CD4-positive, alpha-beta T cell treated with Interleukin-4 for 4 hours (primary cell): ENCODE measurements at regions not wholly inside any gene's neighbourhood (a gene's known extent, or its start where the extent isn't known, plus 50 kb on each side); places are given as distances from the start of the nearest gene placed in this dataset.

Experiments used
- DNase-seq: peaks from one replicate; pipeline ENCODE4 v3.0.0-alpha.2; 2020

DNA sequence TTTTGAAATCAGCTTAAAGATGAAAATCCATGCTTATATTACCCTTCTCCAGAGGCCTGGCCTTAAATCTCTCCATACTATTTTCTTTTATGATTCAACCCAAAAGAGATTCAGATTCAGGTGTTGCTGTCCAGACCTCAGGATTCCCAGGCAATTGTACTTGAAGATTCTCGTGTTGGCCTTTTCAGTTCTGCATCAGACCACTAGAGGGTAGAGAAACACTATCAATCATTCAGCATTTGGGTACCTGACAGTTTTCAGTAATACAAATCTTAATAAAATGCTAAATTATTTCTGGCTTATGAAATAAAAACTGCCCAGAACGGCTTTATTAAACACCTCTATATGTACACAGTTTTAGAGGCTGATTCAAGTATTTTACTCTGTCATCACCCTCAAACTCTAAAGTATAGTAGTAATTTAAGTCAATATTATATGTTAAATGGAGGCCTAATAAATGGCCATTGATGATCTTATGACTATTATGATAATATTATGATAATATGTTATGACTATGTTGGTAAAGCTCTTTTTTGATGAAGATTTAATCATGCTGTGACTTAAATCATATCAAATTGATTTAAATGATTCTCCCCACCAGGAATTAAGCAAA is 301.1 kb downstream of the DUSP6 start:
- peak; percentile 50 for DNase-seq

- DNase-seq = no peak
Measured at GRCh38 chr12:89047856-89048418, 304.4 kb downstream of the DUSP6 start.

DNA sequence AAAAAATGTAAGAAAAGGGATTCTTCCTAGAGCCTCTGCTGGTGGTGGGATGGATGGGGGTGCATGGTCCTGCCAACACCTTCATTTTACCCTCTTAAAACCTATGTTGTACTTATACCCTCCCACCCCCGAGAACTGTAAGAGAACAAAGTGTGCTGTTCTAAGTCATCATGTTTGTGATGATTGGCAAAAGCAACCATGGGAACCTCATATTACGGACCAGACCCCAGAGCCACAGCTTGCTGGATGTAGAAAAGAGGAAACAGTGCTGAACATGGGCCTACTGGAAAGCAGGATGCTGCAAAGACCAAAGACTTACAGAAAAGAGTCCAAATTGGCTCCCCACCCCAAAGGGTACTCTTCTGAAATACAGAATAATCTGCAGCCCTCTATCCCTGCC is 311.2 kb downstream of the DUSP6 start:
- DNase-seq = no peak

- DNase-seq = peak; percentile 84
Measured at GRCh38 chr12:89040146-89040964, 311.9 kb downstream of the DUSP6 start.

DNA sequence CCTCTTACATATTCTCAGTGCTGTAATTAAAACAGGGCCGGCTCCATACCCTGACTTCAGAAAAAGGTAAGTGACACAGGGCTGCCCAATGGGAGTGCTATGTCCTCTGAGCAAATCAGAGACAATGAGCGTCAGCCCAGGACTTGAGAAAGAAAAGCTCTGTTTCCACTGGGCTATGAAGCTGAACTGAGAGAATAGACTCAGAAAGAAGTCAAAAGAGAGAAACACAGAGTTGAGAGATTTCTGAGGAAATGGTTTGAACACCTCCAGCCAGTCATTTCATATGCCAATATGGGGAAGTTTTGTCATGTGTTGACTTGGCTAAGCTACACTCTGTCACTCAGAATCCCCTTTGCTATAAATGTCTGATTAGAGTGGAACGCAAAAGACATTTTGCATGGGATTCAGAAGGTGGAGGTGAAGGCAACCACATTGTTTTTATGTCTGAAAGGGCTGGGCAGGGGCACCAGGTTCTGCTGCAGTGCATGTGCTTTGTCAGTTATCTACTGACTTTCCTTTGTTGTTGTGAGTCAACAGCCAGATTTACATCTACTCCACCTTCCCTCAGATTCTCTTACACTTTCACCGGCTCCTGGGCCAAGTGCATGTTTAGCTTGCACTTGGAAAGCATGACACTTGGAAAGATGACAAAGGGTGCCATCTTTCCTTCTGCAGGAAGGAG is 313.3 kb downstream of the DUSP6 start:
- peak; percentile 1 for DNase-seq

- no peak for DNase-seq
Measured at GRCh38 chr12:89033062-89033461, 319.2 kb downstream of the DUSP6 start.

- DNase-seq = no peak
Measured at GRCh38 chr12:89029961-89030360, 322.3 kb downstream of the DUSP6 start.

GRCh38 chr12:89024580-89024979 is 327.7 kb downstream of the DUSP6 start:
- DNase-seq = no peak

DNA sequence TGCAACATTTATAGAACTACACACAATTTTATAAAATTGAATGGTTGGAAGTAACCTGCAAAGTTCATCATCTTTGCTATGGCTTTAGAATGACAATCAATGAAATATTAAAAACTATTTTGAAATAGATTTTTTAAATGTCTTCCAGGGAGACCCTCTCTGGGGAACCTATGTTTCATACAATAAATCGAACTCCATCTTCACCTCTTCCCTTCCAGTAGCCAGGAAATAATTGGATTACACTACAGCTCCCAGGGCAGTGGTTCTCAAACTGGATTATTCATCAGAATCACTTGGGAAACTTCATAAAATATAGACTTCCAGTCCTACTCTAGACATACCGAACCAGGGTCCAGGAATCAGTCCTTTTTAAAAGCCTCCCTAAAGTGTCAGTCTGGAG is 328.4 kb downstream of the DUSP6 start:
- no peak for DNase-seq

GRCh38 chr12:89020689-89021088 is 331.6 kb downstream of the DUSP6 start:
- no peak for DNase-seq

- DNase-seq = no peak
Measured at GRCh38 chr12:89020121-89020480, 332.2 kb downstream of the DUSP6 start.

DNA sequence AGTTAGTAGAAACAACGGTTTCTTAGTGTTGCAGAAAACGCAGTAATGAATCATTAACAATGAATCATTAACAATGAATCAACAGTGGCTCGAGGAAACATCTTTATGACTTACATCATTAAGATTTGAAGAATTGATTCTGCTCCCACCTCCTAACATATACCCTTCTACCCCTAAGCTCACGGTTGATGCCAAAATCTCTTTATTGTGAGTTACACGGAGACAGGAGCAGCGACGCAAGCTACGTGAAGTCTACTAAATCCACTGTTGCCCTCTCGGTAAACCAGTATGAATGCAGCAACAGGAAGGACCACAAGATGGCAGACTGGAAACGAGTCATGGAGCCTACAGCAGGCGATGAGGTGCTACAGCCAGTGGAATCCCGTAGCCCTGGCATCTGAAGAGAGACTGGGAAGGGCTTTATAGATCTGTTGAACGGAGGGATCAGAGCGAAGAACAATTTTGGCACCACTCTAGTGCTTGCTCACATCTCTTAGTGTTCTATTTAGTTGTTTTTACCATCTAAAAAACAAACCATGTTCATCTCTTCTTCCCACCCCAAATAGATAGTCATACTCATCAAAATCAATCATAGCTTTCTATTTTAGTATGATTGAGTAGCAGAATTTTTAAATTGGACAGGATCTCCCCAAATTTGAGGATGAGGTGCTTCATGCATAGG is 332.7 kb downstream of the DUSP6 start:
- DNase-seq = peak; percentile 79

GRCh38 chr12:89016970-89017778 is 335.1 kb downstream of the DUSP6 start:
- peak; percentile 65 for DNase-seq

DNA sequence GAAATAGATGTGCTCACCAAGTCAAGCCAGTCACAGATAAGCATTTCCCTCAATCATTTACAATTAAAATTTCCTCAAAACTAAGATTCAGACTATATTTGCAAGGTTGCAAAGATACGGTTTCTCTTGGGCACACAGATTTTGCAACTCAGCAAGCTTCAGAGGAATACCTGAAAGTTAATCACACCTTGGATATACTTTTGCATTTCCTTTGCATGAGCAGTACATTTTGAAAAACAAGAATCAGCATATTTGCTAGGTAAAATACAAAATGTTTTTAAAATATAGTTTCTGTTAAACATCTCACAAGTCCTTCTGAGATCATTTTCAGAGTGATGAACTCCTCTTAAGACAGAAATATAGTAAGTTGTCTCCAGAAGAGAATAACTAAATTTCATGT is 336.9 kb downstream of the DUSP6 start:
- DNase-seq = no peak

DNA sequence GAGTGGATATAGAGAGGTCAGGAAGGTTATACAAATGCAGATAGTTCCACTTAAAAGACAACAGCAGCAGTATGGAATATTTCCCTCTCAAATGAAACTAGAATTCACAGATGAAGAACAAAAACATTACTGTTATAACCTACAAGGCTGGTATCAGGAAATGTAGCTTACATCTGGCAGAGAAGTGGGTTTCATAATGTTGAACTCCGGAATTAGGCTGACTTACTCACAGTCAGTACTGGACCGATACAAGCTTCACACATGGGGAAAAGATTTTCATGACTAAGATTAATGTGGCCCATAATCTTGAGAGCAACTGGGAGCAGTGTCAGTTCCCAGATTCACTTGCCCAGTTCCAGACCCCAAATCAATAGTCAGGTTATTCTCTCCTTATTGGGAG is 353.9 kb downstream of the DUSP6 start:
- no peak for DNase-seq

- no peak for DNase-seq
Measured at GRCh38 chr12:88996200-88996788, 356.0 kb downstream of the DUSP6 start.

DNA sequence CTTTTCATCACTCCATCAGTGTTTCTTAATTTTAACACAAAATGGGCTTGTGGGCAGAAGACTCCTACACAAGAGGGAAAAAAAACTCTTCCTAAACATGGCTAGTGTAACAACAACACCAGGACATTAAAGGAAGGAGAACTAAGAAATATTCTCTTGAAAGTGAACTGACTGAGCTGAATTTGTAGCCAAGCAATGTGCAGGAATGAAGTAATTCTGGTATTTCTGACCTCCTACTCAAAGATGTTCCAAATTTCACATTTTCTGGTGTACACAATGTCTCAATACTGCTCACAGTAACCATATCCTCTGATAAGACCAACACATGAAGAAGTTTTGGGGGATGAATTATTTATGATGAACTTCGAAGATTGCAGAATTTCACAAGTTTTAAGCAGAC is 357.3 kb downstream of the DUSP6 start:
- DNase-seq = no peak

- DNase-seq = no peak
Measured at GRCh38 chr12:88994537-88994936, 357.8 kb downstream of the DUSP6 start.

DNA sequence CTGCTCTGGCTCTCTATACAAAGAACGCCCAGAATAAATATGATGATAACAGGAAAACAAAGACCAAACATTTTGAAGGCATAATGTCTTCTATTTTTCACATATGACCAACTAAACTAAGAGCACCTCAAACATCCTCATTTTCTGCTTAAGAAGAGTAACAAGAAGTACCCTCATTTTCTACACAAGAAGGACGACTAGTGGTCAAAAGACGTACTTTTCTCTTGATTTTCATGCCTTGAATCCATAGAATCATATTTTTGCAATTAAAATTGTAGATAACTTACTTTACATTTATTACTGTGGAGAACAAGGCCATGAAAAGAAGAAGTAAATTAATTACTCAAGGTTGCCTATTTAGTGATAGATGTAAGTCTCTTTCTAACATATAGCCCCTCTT is 358.6 kb downstream of the DUSP6 start:
- DNase-seq = no peak

DNA sequence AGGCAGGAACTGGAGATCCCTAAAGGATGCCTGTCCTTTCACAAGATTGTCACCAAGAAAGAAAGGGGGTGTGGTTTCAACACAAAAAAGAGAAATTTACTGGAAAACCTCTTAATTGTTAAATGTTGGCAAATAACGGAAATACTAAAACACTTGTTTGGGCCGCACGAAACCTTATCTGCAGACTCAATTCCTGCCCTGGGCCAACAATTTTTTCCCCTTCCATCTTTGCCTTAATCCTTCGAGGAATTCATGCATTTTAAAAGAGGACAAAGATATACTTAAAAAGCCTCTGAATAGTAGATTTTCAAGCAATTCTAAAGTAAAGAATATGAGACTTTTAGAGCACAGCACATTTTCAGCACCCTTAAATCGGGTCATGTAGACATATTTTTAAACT is 366.2 kb downstream of the DUSP6 start:
- DNase-seq = no peak

DNA sequence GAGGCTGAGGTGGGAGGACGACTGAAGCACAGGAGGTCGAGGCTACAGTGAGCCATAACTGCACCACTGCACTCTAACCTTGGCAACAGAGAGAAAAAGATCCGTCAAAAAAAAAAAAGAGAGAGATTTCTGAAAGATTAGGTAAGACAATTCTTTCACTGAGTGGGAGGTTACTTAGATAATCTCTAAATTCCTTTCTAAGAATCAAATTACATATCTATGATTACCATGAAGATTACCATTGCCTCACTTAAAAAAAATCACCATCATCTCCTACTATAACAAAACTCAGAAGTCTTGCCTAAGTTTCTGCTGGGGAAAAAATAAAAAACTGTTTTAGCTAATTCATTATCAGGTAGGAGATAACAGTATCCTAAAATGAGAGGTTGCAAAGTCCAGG is 366.7 kb downstream of the DUSP6 start:
- DNase-seq = no peak

GRCh38 chr12:88985011-88985410 is 367.3 kb downstream of the DUSP6 start:
- no peak for DNase-seq
